ENCODE measurements at regions not wholly inside any gene's neighbourhood (a gene's known extent, or its start where the extent isn't known, plus 50 kb on each side); places are given as distances from the start of the nearest gene placed in this dataset.
"Not testable (repeated sequence)": the region's sequence is repeated elsewhere in the genome, so short reads cannot be mapped to it uniquely, and the experiment has no call there.

- no peak for DNase-seq
Observed at GRCh38 chr5:125486634-125487033, 740.2 kb upstream of the ZNF608 start.

- DNase-seq = no peak
Observed at GRCh38 chr5:125487231-125487630, 740.8 kb upstream of the ZNF608 start.

- DNase-seq = not testable (repeated sequence)
Observed at GRCh38 chr5:125487652-125488051, 741.2 kb upstream of the ZNF608 start.

GRCh38 chr5:125489146-125489545 lies 742.7 kb upstream of the ZNF608 start:
- DNase-seq = no peak

- DNase-seq = no peak
Observed at GRCh38 chr5:125491986-125492492, 745.6 kb upstream of the ZNF608 start.

- no peak for DNase-seq
Observed at GRCh38 chr5:125492977-125493376, 746.5 kb upstream of the ZNF608 start.

GRCh38 chr5:125496393-125496792 lies 750.0 kb upstream of the ZNF608 start:
- DNase-seq = no peak

GRCh38 chr5:125497651-125498050 lies 751.2 kb upstream of the ZNF608 start:
- DNase-seq = no peak

- no peak for DNase-seq
Observed at GRCh38 chr5:125499636-125500332, 753.3 kb upstream of the ZNF608 start.

- no peak for DNase-seq
Observed at GRCh38 chr5:125501396-125501795, 755.0 kb upstream of the ZNF608 start.

- DNase-seq = no peak
Observed at GRCh38 chr5:125503946-125504345, 757.5 kb upstream of the ZNF608 start.

- no peak for DNase-seq
Observed at GRCh38 chr5:125505115-125505514, 758.7 kb upstream of the ZNF608 start.

- DNase-seq = no peak
Observed at GRCh38 chr5:125506124-125506523, 759.7 kb upstream of the ZNF608 start.

- DNase-seq = no peak
Observed at GRCh38 chr5:125508225-125508624, 761.8 kb upstream of the ZNF608 start.

GRCh38 chr5:125510651-125511050 lies 764.2 kb upstream of the ZNF608 start:
- DNase-seq = no peak

GRCh38 chr5:125517973-125518550 lies 771.6 kb upstream of the ZNF608 start:
- DNase-seq = no peak

- DNase-seq = no peak
Observed at GRCh38 chr5:125521289-125521688, 774.9 kb upstream of the ZNF608 start.

GRCh38 chr5:125525356-125525755 lies 778.9 kb upstream of the ZNF608 start:
- DNase-seq = no peak

- DNase-seq = no peak
Observed at GRCh38 chr5:125526966-125527365, 780.5 kb upstream of the ZNF608 start.

GRCh38 chr5:125528881-125529280 lies 782.4 kb upstream of the ZNF608 start:
- no peak for DNase-seq

- no peak for DNase-seq
Observed at GRCh38 chr5:125530833-125531615, 784.6 kb upstream of the ZNF608 start.

GRCh38 chr5:125536095-125536494 lies 789.7 kb upstream of the ZNF608 start:
- DNase-seq = no peak

GRCh38 chr5:125536582-125536981 lies 790.1 kb upstream of the ZNF608 start:
- no peak for DNase-seq

- no peak for DNase-seq
Observed at GRCh38 chr5:125537661-125538060, 791.2 kb upstream of the ZNF608 start.
